Activated CD4-positive, CD25-positive, alpha-beta regulatory T cell treated with anti-CD3 and anti-CD28 coated beads, Interleukin-2, amount 50 U/mL, for 72 hours (primary cell): ENCODE measurements at regions not wholly inside any gene's neighbourhood (a gene's known extent, or its start where the extent isn't known, plus 50 kb on each side); places are given as distances from the start of the nearest gene placed in this dataset.
"Not testable (repeated sequence)": the region's sequence is repeated elsewhere in the genome, so short reads cannot be mapped to it uniquely, and the experiment has no call there.

Experiments
- DNase-seq: peaks from one replicate; pipeline ENCODE4 v3.0.0; 2021

- DNase-seq: no peak
Measured at GRCh38 chr15:38075466-38075865, 141.0 kb downstream of the TMCO5A start.

GRCh38 chr15:38076786-38077185, 142.3 kb downstream of the TMCO5A start:
- no peak for DNase-seq

GRCh38 chr15:38079236-38079635, 144.8 kb downstream of the TMCO5A start:
- no peak for DNase-seq

DNA sequence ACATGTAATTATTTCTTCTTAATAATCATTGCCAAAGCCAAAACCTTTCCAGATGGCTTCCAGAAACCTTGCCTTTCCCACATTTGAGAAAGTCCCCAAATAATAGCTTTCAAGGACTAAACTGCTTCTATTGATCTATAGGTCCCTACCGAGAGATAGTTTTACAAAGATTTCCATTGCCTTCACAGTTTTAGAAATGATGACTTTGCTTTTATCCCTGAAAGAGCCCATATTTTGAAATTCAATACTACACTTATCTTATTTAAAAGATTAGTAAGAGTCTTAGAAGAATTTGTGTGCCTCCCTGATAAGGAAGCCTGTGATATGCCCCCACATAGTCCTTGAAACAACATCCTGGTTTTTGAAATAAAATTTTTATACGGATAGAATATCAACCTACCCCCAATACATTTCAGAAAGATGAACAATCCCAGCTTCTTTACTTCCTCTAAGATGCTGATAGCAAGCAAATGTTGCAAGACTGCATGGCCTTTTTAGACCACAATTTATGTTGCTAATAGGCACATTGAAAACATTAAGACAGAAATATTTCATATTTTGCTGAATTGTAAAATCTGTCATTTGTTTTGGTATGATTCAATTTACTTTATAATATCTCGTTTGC, 146.3 kb downstream of the TMCO5A start:
- DNase-seq: no peak

- no peak for DNase-seq
Measured at GRCh38 chr15:38084289-38084688, 149.8 kb downstream of the TMCO5A start.

- DNase-seq: no peak
Measured at GRCh38 chr15:38085114-38085513, 150.7 kb downstream of the TMCO5A start.

DNA sequence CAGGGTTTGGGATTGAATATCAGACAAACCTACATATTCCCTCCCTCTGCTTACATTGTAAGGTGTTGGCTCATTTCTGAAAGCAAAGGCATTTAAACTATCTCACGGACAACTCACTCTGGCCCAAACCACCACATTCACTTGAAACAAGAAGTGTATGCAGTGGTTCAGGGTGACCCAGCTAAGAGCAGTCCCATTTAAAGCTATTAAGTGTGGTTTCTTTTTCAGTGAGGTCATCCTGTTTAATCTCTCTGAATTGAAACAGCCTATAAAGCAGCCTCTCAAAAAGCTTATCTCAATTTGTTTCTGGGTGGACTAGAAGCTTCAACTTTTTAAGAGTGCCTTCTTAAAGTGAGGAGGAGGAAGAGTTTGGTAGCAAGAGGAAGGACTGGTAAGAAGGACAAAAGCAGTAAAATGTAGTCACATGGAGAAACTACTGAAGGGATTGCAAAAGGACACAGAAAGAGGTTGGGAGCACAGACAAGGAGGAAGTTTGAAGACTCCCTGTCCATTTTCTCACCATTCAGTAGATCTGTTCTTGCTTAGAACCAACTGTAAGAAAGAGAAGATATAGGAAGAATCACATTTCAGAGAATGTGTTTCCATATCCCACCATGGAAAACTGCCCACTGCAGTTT, 151.6 kb downstream of the TMCO5A start:
- DNase-seq: no peak

DNA sequence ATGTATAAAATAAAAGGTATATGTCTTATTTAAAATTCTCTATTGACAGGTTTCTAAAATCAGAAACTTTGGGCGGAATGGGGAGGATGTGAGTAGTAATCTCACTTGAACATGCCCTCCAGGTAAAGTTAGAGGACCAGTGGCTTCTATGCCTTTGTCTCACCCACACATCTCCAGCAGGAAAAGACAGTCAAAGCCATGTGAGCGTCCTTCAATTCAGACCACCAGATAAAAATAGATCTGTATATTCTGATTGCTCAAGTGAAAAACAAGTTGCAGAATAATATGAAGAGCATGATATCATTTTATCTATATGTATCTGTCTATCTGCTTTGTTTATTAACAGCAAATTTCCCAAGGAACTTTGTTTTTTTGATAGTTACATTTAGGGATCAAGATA, 152.2 kb downstream of the TMCO5A start:
- no peak for DNase-seq

DNA sequence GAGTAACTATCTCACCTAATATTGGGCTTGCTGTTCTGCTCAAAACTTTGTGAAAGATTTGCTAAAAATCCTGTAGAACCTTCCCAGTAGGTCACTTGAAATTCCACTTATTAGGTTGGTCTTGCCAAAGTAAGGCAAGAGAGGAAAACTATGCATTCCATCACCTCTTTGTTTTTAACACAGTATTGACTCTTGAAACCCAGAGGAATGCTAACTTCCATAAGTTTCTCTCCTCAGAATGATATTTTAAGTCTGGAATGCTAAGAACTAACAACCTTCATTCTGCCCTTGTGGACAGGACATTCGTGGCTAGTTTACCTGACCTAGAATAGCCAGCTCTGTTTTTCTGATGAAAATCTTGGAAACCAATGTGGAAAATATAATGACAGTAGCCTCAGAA, 154.5 kb downstream of the TMCO5A start:
- no peak for DNase-seq

DNA sequence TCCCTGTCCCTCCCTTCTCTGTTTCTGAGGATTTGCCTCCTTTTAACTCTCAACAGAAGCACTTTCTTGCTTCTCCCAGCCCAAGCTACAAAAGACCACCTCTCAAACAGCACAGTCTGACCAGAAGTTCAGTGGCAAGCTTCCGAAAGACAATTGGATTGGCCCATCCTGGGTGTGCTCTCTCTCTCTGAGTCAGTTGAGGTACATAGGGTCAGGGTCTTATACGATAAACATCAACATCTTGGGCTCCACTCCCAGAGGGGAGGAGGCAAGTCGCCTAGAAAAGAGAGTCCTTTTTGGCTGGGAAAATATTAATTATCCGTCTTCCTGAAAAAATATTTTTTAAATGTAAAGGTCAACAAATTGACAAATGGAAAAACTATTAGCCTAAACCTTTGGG, 155.8 kb downstream of the TMCO5A start:
- DNase-seq: no peak

- DNase-seq: no peak
Measured at GRCh38 chr15:38090678-38091077, 156.2 kb downstream of the TMCO5A start.

DNA sequence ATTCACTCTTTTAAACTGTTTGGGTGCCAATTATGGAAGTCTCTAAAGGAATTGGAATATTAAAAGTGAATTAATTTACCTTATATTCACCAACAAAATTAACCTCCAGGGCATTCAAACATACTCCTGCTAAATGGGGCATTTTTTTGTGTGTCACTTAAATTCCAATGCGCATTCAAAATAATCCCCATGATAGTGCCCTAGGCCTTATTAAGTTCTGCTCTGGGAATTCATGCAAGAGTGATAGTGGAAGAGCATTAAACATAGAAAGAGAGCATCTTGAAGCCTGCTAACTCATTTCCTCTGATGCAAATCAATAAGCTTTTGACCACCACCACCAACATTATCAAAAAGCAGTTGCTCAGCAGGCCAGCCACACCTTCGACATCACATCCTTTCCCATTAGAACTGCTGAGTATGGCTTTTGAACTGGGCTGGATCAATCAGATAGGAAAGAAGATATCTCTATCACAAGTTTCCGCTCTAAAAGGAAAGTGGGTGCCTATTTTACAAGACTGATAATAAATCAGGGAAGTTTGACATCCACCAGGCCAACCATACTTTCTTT, 156.7 kb downstream of the TMCO5A start:
- DNase-seq: no peak

- no peak for DNase-seq
Measured at GRCh38 chr15:38093931-38094330, 158.7 kb upstream of the SPRED1 start.

- no peak for DNase-seq
Measured at GRCh38 chr15:38102972-38103371, 149.7 kb upstream of the SPRED1 start.

- DNase-seq: no peak
Measured at GRCh38 chr15:38103564-38103963, 149.1 kb upstream of the SPRED1 start.

- no peak for DNase-seq
Measured at GRCh38 chr15:38111070-38111469, 141.6 kb upstream of the SPRED1 start.

DNA sequence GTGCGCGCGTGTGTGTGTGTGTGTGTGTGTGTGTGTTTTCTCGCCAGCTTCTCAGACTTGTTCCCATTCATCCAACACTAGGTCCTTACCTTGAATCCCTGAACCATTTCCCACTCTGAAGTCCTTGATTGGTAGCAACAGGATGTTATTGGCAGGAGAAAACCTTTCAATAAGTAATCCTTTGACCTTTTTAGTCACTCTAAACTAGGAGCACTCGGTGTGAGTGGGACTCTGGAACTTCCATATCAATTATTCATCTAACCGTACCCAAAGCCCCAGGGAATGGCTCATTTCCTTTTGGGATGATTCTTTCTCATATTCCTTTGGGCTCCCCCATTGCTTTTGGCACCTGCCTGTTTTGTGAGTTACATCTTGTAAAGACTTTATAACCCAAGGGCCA, 140.2 kb upstream of the SPRED1 start:
- no peak for DNase-seq

GRCh38 chr15:38115121-38115520, 137.5 kb upstream of the SPRED1 start:
- DNase-seq: no peak

- DNase-seq: no peak
Measured at GRCh38 chr15:38117781-38118180, 134.9 kb upstream of the SPRED1 start.

GRCh38 chr15:38119865-38120264, 132.8 kb upstream of the SPRED1 start:
- not testable (repeated sequence) for DNase-seq

- DNase-seq: no peak
Measured at GRCh38 chr15:38127306-38127771, 125.3 kb upstream of the SPRED1 start.

DNA sequence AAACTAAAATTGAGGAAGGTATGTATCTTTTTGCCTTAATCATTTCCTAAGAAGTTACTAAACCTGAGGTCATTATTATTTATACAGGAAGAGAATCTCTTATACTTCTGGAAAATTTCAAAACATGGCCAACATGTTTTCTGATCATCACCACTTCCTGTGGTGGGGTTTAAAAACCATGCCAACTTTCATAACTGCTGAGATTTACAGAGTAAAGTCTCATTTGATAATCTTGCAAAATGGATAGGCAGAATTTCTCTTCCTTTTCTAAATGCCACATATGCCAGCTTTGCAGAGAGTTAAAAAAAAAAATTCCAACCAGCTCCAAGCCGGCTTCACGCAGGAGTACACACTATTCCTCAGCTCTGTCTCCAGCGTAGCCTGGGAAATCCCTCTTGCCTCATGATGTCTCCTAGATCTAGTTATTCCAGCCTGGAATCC, 124.3 kb upstream of the SPRED1 start:
- DNase-seq: no peak

DNA sequence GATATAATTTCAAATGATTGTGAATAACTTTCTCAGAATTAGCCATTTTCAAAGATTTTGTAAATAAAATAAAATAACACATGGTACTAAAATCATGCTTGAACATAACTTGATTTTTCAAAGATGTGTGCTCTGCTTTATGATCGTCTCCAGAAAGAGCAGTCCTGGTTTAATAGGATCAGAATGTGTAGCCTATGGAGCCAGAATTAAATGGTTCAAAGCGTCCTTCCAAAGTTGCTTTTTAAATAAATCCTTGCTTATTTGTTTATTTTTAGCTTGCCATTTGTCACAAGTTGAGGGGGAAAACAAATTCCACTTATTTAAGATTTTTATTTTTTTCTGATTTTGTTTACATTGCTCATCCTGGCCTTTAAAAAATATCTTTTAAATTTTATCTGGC, 123.7 kb upstream of the SPRED1 start:
- no peak for DNase-seq

GRCh38 chr15:38129531-38130204, 123.0 kb upstream of the SPRED1 start:
- DNase-seq: no peak
